IMR-90 (cell line): ENCODE measurements at regions not wholly inside any gene's neighbourhood (a gene's known extent, or its start where the extent isn't known, plus 50 kb on each side); places are given as distances from the start of the nearest gene placed in this dataset.

ENCODE experiments used
- ATAC-seq: fragments of 200-7000 bp; cut with Tn5 transposase; 2 replicates; pipeline ENCODE4 v1.9.1; 2020; ENCODE audit warnings: low read depth, mild to moderate bottlenecking, moderate library complexity
- BruUV-seq: library from RNA; stranded (reverse); fragments of 400-500 nt; replicated peaks from 2 replicates; lab custom pipeline; 2021; lab: Mats Ljungman, UMichigan
- CTCF ChIA-PET: fragments of 300-600 bp; formaldehyde crosslinking; extraction: SDS; loops from one replicate; lab custom pipeline; 2021; ENCODE audit warnings: antibody characterized with exemption; lab: Yijun Ruan, JAX
- POLR2A ChIA-PET: fragments of 300-600 bp; sonication (Branson Sonifier 250); formaldehyde crosslinking; loops from one replicate; lab custom pipeline; 2022; ENCODE audit warnings: antibody characterized with exemption; ENCODE audit not compliant: unreplicated experiment; lab: Charles Lee
- DNase-seq: peaks from one replicate; pipeline ENCODE4 v3.0.0; 2013
- H2AFZ ChIP-seq: replicated peaks from 2 replicates; pipeline ENCODE3; 2013; ENCODE audit warnings: low read length, mild to moderate bottlenecking; ENCODE audit not compliant: poor library complexity
- H2AK5ac ChIP-seq: 2 replicates; pipeline ENCODE4 v1.6.1; 2013; ENCODE audit warnings: low read depth, low read length, inconsistent platforms
- H2AK9ac ChIP-seq: replicated peaks from 2 replicates; pipeline ENCODE3; 2013; ENCODE audit warnings: mild to moderate bottlenecking, low read depth, low read length, moderate library complexity; ENCODE audit not compliant: poor library complexity
- H2BK120ac ChIP-seq: 2 replicates; pipeline ENCODE4 v1.6.1; 2013; ENCODE audit warnings: low read depth, low read length, inconsistent platforms
- H2BK15ac ChIP-seq: 3 replicates; pipeline ENCODE4 v1.6.1; 2013; ENCODE audit warnings: low read depth, low read length, inconsistent platforms
- H2BK20ac ChIP-seq: 2 replicates; pipeline ENCODE4 v1.6.1; 2013; ENCODE audit warnings: low read depth, mild to moderate bottlenecking, inconsistent platforms, low read length, moderate library complexity
- H2BK5ac ChIP-seq: 2 replicates; pipeline ENCODE4 v1.6.1; 2013; ENCODE audit warnings: mild to moderate bottlenecking, low read depth, low read length, inconsistent platforms; ENCODE audit not compliant: poor library complexity, severe bottlenecking
- H3K14ac ChIP-seq: replicated peaks from 2 replicates; pipeline ENCODE4 v1.6.1; 2013; ENCODE audit warnings: low read depth, low read length, inconsistent platforms
- H3K18ac ChIP-seq: 2 replicates; pipeline ENCODE4 v1.6.1; 2013; ENCODE audit warnings: low read depth, low read length, control low read depth
- H3K23ac ChIP-seq: 2 replicates; pipeline ENCODE4 v1.6.1; 2013; ENCODE audit warnings: low read depth, low read length, inconsistent platforms
- H3K27ac ChIP-seq: 2 replicates; pipeline ENCODE4 v1.5.1; 2013; ENCODE audit warnings: mild to moderate bottlenecking, control low read depth, low read length; ENCODE audit not compliant: insufficient read depth
- H3K27me3 ChIP-seq: 2 replicates; pipeline ENCODE4 v1.6.1; 2013; ENCODE audit warnings: low read length; ENCODE audit not compliant: control insufficient read depth, insufficient read depth
- H3K36me3 ChIP-seq: 2 replicates; pipeline ENCODE4 v1.6.1; 2013; ENCODE audit warnings: low read length, mixed read lengths; ENCODE audit not compliant: control insufficient read depth, insufficient read depth
- H3K4ac ChIP-seq: 2 replicates; pipeline ENCODE4 v1.6.1; 2013; ENCODE audit warnings: low read depth, low read length, inconsistent platforms
- H3K4me1 ChIP-seq: 2 replicates; pipeline ENCODE4 v1.6.1; 2013; ENCODE audit warnings: low read length, mixed read lengths; ENCODE audit not compliant: control insufficient read depth, insufficient read depth
- H3K4me2 ChIP-seq: 2 replicates; pipeline ENCODE4 v1.6.1; 2013; ENCODE audit warnings: low read depth, mild to moderate bottlenecking, control low read depth, low read length, moderate library complexity
- H3K4me3 ChIP-seq: 2 replicates; pipeline ENCODE4 v1.5.1; 2013; ENCODE audit warnings: low read depth, mild to moderate bottlenecking, control low read depth, low read length, moderate library complexity; ENCODE audit not compliant: insufficient read depth
- H3K56ac ChIP-seq: 2 replicates; pipeline ENCODE4 v1.6.1; 2013; ENCODE audit warnings: low read length, inconsistent platforms; ENCODE audit not compliant: insufficient read depth; ENCODE audit errors: extremely low read depth
- H3K79me1 ChIP-seq, 2 experiments: 2 replicates each; pipeline ENCODE4 v1.6.1; 2013; ENCODE audit warnings: low read length in 2 of 2, inconsistent platforms in 1 of 2, low read depth in 1 of 2
- H3K9ac ChIP-seq: 2 replicates; pipeline ENCODE4 v1.6.1; 2013; ENCODE audit warnings: low read depth, low read length, control low read depth
- H3K9me1 ChIP-seq: 2 replicates; pipeline ENCODE4 v1.6.1; 2013; ENCODE audit warnings: low read length, inconsistent platforms; ENCODE audit not compliant: insufficient read depth
- H3K9me3 ChIP-seq: 2 replicates; pipeline ENCODE4 v1.6.1; 2013; ENCODE audit warnings: low read length; ENCODE audit not compliant: control insufficient read depth, insufficient read depth
- H4K20me1 ChIP-seq: 2 replicates; pipeline ENCODE4 v1.6.1; 2013; ENCODE audit warnings: low read length, inconsistent platforms; ENCODE audit not compliant: insufficient read depth
- H4K5ac ChIP-seq: 2 replicates; pipeline ENCODE4 v1.6.1; 2013; ENCODE audit warnings: mild to moderate bottlenecking, low read depth, low read length, control low read depth
- H4K8ac ChIP-seq, 2 experiments: 2 replicates each; pipeline ENCODE4 v1.6.1; 2013; ENCODE audit warnings: low read depth in 2 of 2, low read length in 2 of 2, control low read depth in 1 of 2, inconsistent platforms in 1 of 2
- H4K91ac ChIP-seq: 2 replicates; pipeline ENCODE4 v1.6.1; 2013; ENCODE audit warnings: low read depth, low read length, inconsistent platforms; ENCODE audit not compliant: insufficient read depth
- BHLHE40 ChIP-seq: fragments of 150-350 bp; IDR thresholded peaks from 2 replicates; pipeline ENCODE4 v1.6.1; 2016; ENCODE audit warnings: mild to moderate bottlenecking, low read depth, low read length
- CEBPB ChIP-seq: IDR thresholded peaks from 2 replicates; pipeline ENCODE4 v1.6.1; 2012; ENCODE audit warnings: low read depth, low read length, improper control_type of control experiment
- CHD1 ChIP-seq: IDR thresholded peaks from 2 replicates; pipeline ENCODE4 v1.6.1; 2012; ENCODE audit warnings: low read depth, low read length, improper control_type of control experiment
- ELK1 ChIP-seq: fragments of 150-350 bp; IDR thresholded peaks from 2 replicates; pipeline ENCODE4 v1.6.1; 2016; ENCODE audit warnings: low read depth, mild to moderate bottlenecking, low read length, moderate library complexity, borderline replicate concordance
- FOS ChIP-seq: fragments of 150-350 bp; IDR thresholded peaks from 2 replicates; pipeline ENCODE4 v1.6.1; 2016; ENCODE audit warnings: low read depth, low read length
- MAFK ChIP-seq: IDR thresholded peaks from 2 replicates; pipeline ENCODE4 v1.6.1; 2012; ENCODE audit warnings: low read depth, low read length, improper control_type of control experiment
- MAZ ChIP-seq: IDR thresholded peaks from 2 replicates; pipeline ENCODE4 v1.6.1; 2012; ENCODE audit warnings: low read depth, mild to moderate bottlenecking, low read length, improper control_type of control experiment, moderate library complexity, borderline replicate concordance
- MXI1 ChIP-seq: IDR thresholded peaks from 2 replicates; pipeline ENCODE4 v1.6.1; 2012; ENCODE audit warnings: low read depth, mild to moderate bottlenecking, low read length, moderate library complexity, borderline replicate concordance
- NFE2L2 ChIP-seq: fragments of 150-350 bp; IDR thresholded peaks from 2 replicates; pipeline ENCODE4 v1.6.1; 2016; ENCODE audit warnings: low read depth, mild to moderate bottlenecking, low read length
- POLR2A ChIP-seq: IDR thresholded peaks from 2 replicates; pipeline ENCODE4 v1.6.1; 2012; ENCODE audit warnings: mild to moderate bottlenecking, low read depth, low read length
- RAD21 ChIP-seq: IDR thresholded peaks from 2 replicates; pipeline ENCODE4 v1.6.1; 2012; ENCODE audit warnings: low read length, improper control_type of control experiment
- RCOR1 ChIP-seq: IDR thresholded peaks from 2 replicates; pipeline ENCODE4 v1.6.1; 2012; ENCODE audit warnings: mild to moderate bottlenecking, low read length, improper control_type of control experiment; ENCODE audit not compliant: insufficient replicate concordance
- RFX5 ChIP-seq: IDR thresholded peaks from 2 replicates; pipeline ENCODE4 v1.8.0; 2012; ENCODE audit warnings: low read depth, mild to moderate bottlenecking, low read length, moderate library complexity
- SMC3 ChIP-seq: fragments of 150-350 bp; IDR thresholded peaks from 2 replicates; pipeline ENCODE4 v1.6.1; 2016; ENCODE audit warnings: low read depth, mild to moderate bottlenecking, antibody characterized with exemption, low read length, moderate library complexity
- WGBS, 2 experiments: methylation state at CpG; one replicate each; pipeline versions ENCODE4 v1.1.5 to v1.1.7; 2013; ENCODE audit warnings: missing lambda C conversion rate in 2 of 2; ENCODE audit not compliant: insufficient read length in 1 of 2; ENCODE audit errors: extremely low coverage in 2 of 2; 5-methylcytosine and 5-hydroxymethylcytosine counted together
- dilution Hi-C: fragments of 300-500 bp; cut with HindIII; formaldehyde crosslinking; loops from one replicate; pipeline ENCODE4 v1.14.3; 2018; ENCODE audit warnings: low sequenced_read_pairs; ENCODE audit not compliant: unreplicated experiment
- in situ Hi-C: fragments of 300-500 bp; cut with MboI; formaldehyde crosslinking; loops from 3 replicates; pipeline ENCODE4 v1.14.3; 2019; ENCODE audit warnings: low sequenced_read_pairs, inconsistent platforms, mixed read lengths
- intact Hi-C: fragments of 100-400 bp; cut with micrococcal nuclease; formaldehyde crosslinking; loops from 2 replicates; pipeline ENCODE4 v1.10.0; 2022
- TF ChIP-seq, protein P1 (sequence below): fragments of 150-350 bp; IDR thresholded peaks from 2 replicates; pipeline ENCODE4 v1.6.1; 2017; ENCODE audit warnings: mild to moderate bottlenecking, antibody characterized with exemption, low read length, low read depth
- TF ChIP-seq, protein P2 (sequence below): conservative IDR thresholded peaks from 2 replicates; pipeline ENCODE4 v1.5.1; 2012; ENCODE audit warnings: mild to moderate bottlenecking, low read depth, low read length, improper control_type of control experiment

GRCh38 chr14:80378084-80378690, 166.9 kb upstream of the DIO2 start:
- H3K4me2 ChIP-seq: no peak overlapping the region

More at GRCh38 chr14:80378084-80378690, 166.9 kb upstream of the DIO2 start:
- ATAC-seq (no peak), DNase-seq (no peak)
- Histone ChIP-seq H3K56ac (no peak overlapping the region), H2AK5ac (no peak overlapping the region), H2BK20ac (no peak overlapping the region), H2AK9ac (no peak overlapping the region), H3K23ac (no peak overlapping the region), H3K14ac (no peak overlapping the region), H3K4me1 (no peaks in the 10 kb centered on the region), H3K79me1 (no peaks in the 10 kb centered on the region), H3K27ac (no peak overlapping the region), H2BK120ac (no peak overlapping the region), H2BK15ac (no peak overlapping the region), H2AFZ (no peak overlapping the region), H2BK5ac (no peak overlapping the region), H3K4me3 (no peak overlapping the region), H3K9me3 (no peaks in the 10 kb centered on the region), H3K9ac (no peak overlapping the region), H4K5ac (no peak overlapping the region), H4K91ac (no peak overlapping the region), H3K4ac (no peak overlapping the region), H3K36me3 (no peaks in the 10 kb centered on the region), H4K20me1 (no peaks in the 10 kb centered on the region), H3K9me1 (no peaks in the 10 kb centered on the region), H3K27me3 (no peaks in the 10 kb centered on the region), H3K18ac (no peak overlapping the region), H4K8ac (no peak overlapping the region)
- ChIA-PET CTCF (no interaction called here), POLR2A (no interaction called here)
- in situ Hi-C loops (no loop called here), dilution Hi-C loops (no loop called here), intact Hi-C loops (no loop called here)
- TF ChIP-seq RAD21 (no peak), RFX5 (no peak), MAFK (no peak), FOS (no peak), MXI1 (no peak), CHD1 (no peak), MAZ (no peak), NFE2L2 (no peak), POLR2A (no peak), CEBPB (no peak), ELK1 (no peak), BHLHE40 (no peak), SMC3 (no peak), RCOR1 (no peak)
- TF ChIP-seq, protein P1, sequence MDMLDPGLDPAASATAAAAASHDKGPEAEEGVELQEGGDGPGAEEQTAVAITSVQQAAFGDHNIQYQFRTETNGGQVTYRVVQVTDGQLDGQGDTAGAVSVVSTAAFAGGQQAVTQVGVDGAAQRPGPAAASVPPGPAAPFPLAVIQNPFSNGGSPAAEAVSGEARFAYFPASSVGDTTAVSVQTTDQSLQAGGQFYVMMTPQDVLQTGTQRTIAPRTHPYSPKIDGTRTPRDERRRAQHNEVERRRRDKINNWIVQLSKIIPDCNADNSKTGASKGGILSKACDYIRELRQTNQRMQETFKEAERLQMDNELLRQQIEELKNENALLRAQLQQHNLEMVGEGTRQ: no peak
- TF ChIP-seq, protein P2, sequence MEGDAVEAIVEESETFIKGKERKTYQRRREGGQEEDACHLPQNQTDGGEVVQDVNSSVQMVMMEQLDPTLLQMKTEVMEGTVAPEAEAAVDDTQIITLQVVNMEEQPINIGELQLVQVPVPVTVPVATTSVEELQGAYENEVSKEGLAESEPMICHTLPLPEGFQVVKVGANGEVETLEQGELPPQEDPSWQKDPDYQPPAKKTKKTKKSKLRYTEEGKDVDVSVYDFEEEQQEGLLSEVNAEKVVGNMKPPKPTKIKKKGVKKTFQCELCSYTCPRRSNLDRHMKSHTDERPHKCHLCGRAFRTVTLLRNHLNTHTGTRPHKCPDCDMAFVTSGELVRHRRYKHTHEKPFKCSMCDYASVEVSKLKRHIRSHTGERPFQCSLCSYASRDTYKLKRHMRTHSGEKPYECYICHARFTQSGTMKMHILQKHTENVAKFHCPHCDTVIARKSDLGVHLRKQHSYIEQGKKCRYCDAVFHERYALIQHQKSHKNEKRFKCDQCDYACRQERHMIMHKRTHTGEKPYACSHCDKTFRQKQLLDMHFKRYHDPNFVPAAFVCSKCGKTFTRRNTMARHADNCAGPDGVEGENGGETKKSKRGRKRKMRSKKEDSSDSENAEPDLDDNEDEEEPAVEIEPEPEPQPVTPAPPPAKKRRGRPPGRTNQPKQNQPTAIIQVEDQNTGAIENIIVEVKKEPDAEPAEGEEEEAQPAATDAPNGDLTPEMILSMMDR: no peak
- BruUV-seq: no TSS peak
- WGBS, 2 experiments: 95% methylated on average over 3 of the region's 9 CpGs; no CpG with 5 or more reads in 1 of the 2 experiments
